Neuronal stem cell (in vitro differentiated cells): ENCODE measurements at regions not wholly inside any gene's neighbourhood (a gene's known extent, or its start where the extent isn't known, plus 50 kb on each side); places are given as distances from the start of the nearest gene placed in this dataset.

Experiments used
- DNase-seq: peaks from one replicate; pipeline ENCODE4 v3.0.0-alpha.2; 2013; ENCODE audit warnings: low spot score
- H2AFZ ChIP-seq: one replicate; pipeline ENCODE4 v1.6.1; 2013; ENCODE audit warnings: mild to moderate bottlenecking, low read length, inconsistent platforms
- H2AK5ac ChIP-seq: 2 replicates; pipeline ENCODE4 v1.6.1; 2013; ENCODE audit warnings: low read depth, mild to moderate bottlenecking, inconsistent platforms, low read length, moderate library complexity, mixed read lengths
- H2BK120ac ChIP-seq: 2 replicates; pipeline ENCODE4 v1.6.1; 2013; ENCODE audit warnings: low read depth, mild to moderate bottlenecking, inconsistent platforms, low read length, moderate library complexity, mixed read lengths
- H2BK12ac ChIP-seq: one replicate; pipeline ENCODE4 v1.6.1; 2013; ENCODE audit warnings: low read length, inconsistent platforms
- H2BK15ac ChIP-seq: 2 replicates; pipeline ENCODE4 v1.6.1; 2013; ENCODE audit warnings: mild to moderate bottlenecking, low read length, inconsistent platforms, mixed read lengths
- H2BK5ac ChIP-seq: one replicate; pipeline ENCODE4 v1.6.1; 2013; ENCODE audit warnings: inconsistent platforms, mild to moderate bottlenecking, low read length, moderate library complexity
- H3K14ac ChIP-seq: one replicate; pipeline ENCODE4 v1.6.1; 2013; ENCODE audit warnings: low read length, inconsistent platforms
- H3K18ac ChIP-seq: 2 replicates; pipeline ENCODE4 v1.6.1; 2013; ENCODE audit warnings: low read length, inconsistent platforms
- H3K23ac ChIP-seq: 2 replicates; pipeline ENCODE4 v1.6.1; 2013; ENCODE audit warnings: low read depth, mild to moderate bottlenecking, mixed read lengths, low read length, inconsistent platforms; ENCODE audit not compliant: poor library complexity
- H3K27ac ChIP-seq: replicated peaks from 3 replicates; pipeline ENCODE4 v1.5.1; 2013; ENCODE audit warnings: low read length, inconsistent platforms
- H3K27me3 ChIP-seq, 3 experiments: 2 replicates each; pipeline ENCODE4 v1.6.1; 2013; ENCODE audit warnings: low read length in 3 of 3, mild to moderate bottlenecking in 2 of 3, inconsistent platforms in 1 of 3, low read depth in 1 of 3, mixed read lengths in 1 of 3, moderate library complexity in 1 of 3; ENCODE audit not compliant: control insufficient read depth in 3 of 3, insufficient read depth in 3 of 3
- H3K36me3 ChIP-seq, 2 donors: replicated peaks in 1 of 2; 2 replicates each; pipeline ENCODE4 v1.6.1; 2013; ENCODE audit warnings: low read length in 2 of 2; ENCODE audit not compliant: control insufficient read depth in 2 of 2, insufficient read depth in 2 of 2
- H3K4ac ChIP-seq: 2 replicates; pipeline ENCODE4 v1.6.1; 2013; ENCODE audit warnings: inconsistent platforms, mild to moderate bottlenecking, low read length, moderate library complexity
- H3K4me1 ChIP-seq, 2 donors: 1 replicate in 1 of 2; 2 replicates in 1 of 2; pipeline ENCODE4 v1.6.1; 2013; ENCODE audit warnings: low read length in 2 of 2, low read depth in 1 of 2; ENCODE audit not compliant: control insufficient read depth in 2 of 2, insufficient read depth in 1 of 2
- H3K4me2 ChIP-seq: one replicate; pipeline ENCODE4 v1.6.1; 2013; ENCODE audit warnings: mild to moderate bottlenecking, low read length, inconsistent platforms; ENCODE audit not compliant: insufficient read depth, poor library complexity, severe bottlenecking
- H3K4me3 ChIP-seq, 2 donors: 2 replicates each; pipeline ENCODE4 v1.5.1; 2013; ENCODE audit warnings: low read length in 2 of 2, mild to moderate bottlenecking in 2 of 2, inconsistent platforms in 1 of 2, moderate library complexity in 1 of 2
- H3K79me1 ChIP-seq: one replicate; pipeline ENCODE4 v1.6.1; 2013; ENCODE audit warnings: low read depth, mild to moderate bottlenecking, inconsistent platforms, low read length, moderate library complexity
- H3K9ac ChIP-seq: one replicate; pipeline ENCODE4 v1.6.1; 2013; ENCODE audit warnings: mild to moderate bottlenecking, low read depth, low read length, inconsistent platforms; ENCODE audit not compliant: poor library complexity
- H3K9me3 ChIP-seq, 2 donors: replicated peaks in 1 of 2; 2 replicates each; pipeline versions ENCODE3 to v1.6.1; 2013; ENCODE audit warnings: low read length in 2 of 2, mild to moderate bottlenecking in 2 of 2, inconsistent platforms in 1 of 2, low read depth in 1 of 2, mixed read lengths in 1 of 2, moderate library complexity in 1 of 2; ENCODE audit not compliant: control insufficient read depth in 2 of 2, insufficient read depth in 1 of 2
- H4K8ac ChIP-seq: one replicate; pipeline ENCODE4 v1.6.1; 2013; ENCODE audit warnings: low read depth, mild to moderate bottlenecking, inconsistent platforms, low read length, moderate library complexity
- H4K91ac ChIP-seq: one replicate; pipeline ENCODE4 v1.6.1; 2013; ENCODE audit warnings: low read length, low read depth, mild to moderate bottlenecking, inconsistent platforms; ENCODE audit not compliant: poor library complexity
- WGBS, 2 donors: extraction: QIAGEN DNeasy Blood & Tissue Kit; methylation state at CpG; one replicate each; pipeline ENCODE4 v1.1.7; 2013; ENCODE audit warnings: missing lambda C conversion rate in 2 of 2, mixed read lengths in 1 of 2; ENCODE audit not compliant: insufficient read length in 2 of 2, insufficient replicate concordance in 1 of 2; ENCODE audit errors: extremely low coverage in 2 of 2; 5-methylcytosine and 5-hydroxymethylcytosine counted together

GRCh38 chr3:161568671-161569070, 72.1 kb downstream of the OTOL1 start:
- Histone ChIP-seq H2AFZ (no peak overlapping the region), H2AK5ac (no peak overlapping the region), H3K4me3 (no peak overlapping the region), H3K27me3 (no peaks in the 10 kb centered on the region), H4K91ac (no peak overlapping the region), H2BK15ac (no peak overlapping the region), H2BK12ac (no peak overlapping the region), H3K18ac (no peak overlapping the region), H3K9me3 (no peaks in the 10 kb centered on the region), H4K8ac (no peak overlapping the region), H3K4me2 (no peak overlapping the region), H3K4me1 (no peaks in the 10 kb centered on the region), H2BK5ac (no peak overlapping the region), H3K23ac (no peak overlapping the region), H3K4ac (no peak overlapping the region), H3K27ac (no peak overlapping the region), H3K9ac (no peak overlapping the region), H3K14ac (no peak overlapping the region), H2BK120ac (no peak overlapping the region), H3K79me1 (no peaks in the 10 kb centered on the region), H3K36me3 (no peaks in the 10 kb centered on the region)
- DNase-seq: no peak
- WGBS, 2 donors: no CpG with 5 or more reads among the region's 2 CpGs

- Histone ChIP-seq H2BK5ac (no peak overlapping the region), H3K4me1 (peaks cover 2 to 16% of the 10 kb centered on the region in 2 donors)
- no CpG with 5 or more reads among the region's 1 CpG for WGBS, 2 donors
Observed at GRCh38 chr3:161571951-161572350, 75.3 kb downstream of the OTOL1 start.

GRCh38 chr3:161573136-161573535, 76.5 kb downstream of the OTOL1 start:
- H3K27me3 ChIP-seq: no peaks in the 10 kb centered on the region
- no peak overlapping the region for H3K27ac ChIP-seq
- no peak overlapping the region for H3K4me2 ChIP-seq
- DNase-seq: no peak
- H3K18ac ChIP-seq: no peak overlapping the region
- H3K4me1 ChIP-seq: peaks cover 2 to 25% of the 10 kb centered on the region in 2 donors
- H4K8ac ChIP-seq: no peak overlapping the region
- H2AK5ac ChIP-seq: no peak overlapping the region
- H3K14ac ChIP-seq: no peak overlapping the region
- no peak overlapping the region for H2BK12ac ChIP-seq
- H3K4me3 ChIP-seq: no peak overlapping the region
- H3K9me3 ChIP-seq: peaks cover 0 to 3% of the 10 kb centered on the region in 2 donors
- H2BK5ac ChIP-seq: no peak overlapping the region
- H3K79me1 ChIP-seq: no peaks in the 10 kb centered on the region
- H4K91ac ChIP-seq: no peak overlapping the region
- H3K9ac ChIP-seq: no peak overlapping the region
- no peak overlapping the region for H2AFZ ChIP-seq
- no peak overlapping the region for H3K23ac ChIP-seq
- no peak overlapping the region for H3K4ac ChIP-seq
- whole genome bisulfite sequencing, 2 donors: no CpG with 5 or more reads among the region's 1 CpG
- no peaks in the 10 kb centered on the region for H3K36me3 ChIP-seq
- H2BK120ac ChIP-seq: no peak overlapping the region
- H2BK15ac ChIP-seq: no peak overlapping the region

More at GRCh38 chr3:161571951-161572350, 75.3 kb downstream of the OTOL1 start:
- H3K23ac ChIP-seq: no peak overlapping the region
- no peak overlapping the region for H3K27ac ChIP-seq
- no peak overlapping the region for H3K4me3 ChIP-seq
- H2AFZ ChIP-seq: no peak overlapping the region
- no peak overlapping the region for H3K14ac ChIP-seq
- no peak overlapping the region for H4K91ac ChIP-seq
- H3K4me2 ChIP-seq: no peak overlapping the region
- no peak overlapping the region for H3K18ac ChIP-seq
- no peak overlapping the region for H2BK120ac ChIP-seq
- H3K36me3 ChIP-seq: no peaks in the 10 kb centered on the region
- H2AK5ac ChIP-seq: no peak overlapping the region
- no peaks in the 10 kb centered on the region for H3K79me1 ChIP-seq
- H3K9ac ChIP-seq: no peak overlapping the region
- no peaks in the 10 kb centered on the region for H3K27me3 ChIP-seq
- no peak overlapping the region for H2BK12ac ChIP-seq
- no peak overlapping the region for H2BK15ac ChIP-seq
- DNase-seq: no peak
- H3K4ac ChIP-seq: no peak overlapping the region
- no peak overlapping the region for H4K8ac ChIP-seq
- H3K9me3 ChIP-seq: peaks cover 0 to 3% of the 10 kb centered on the region in 2 donors

- peak overlapping the region; percentile 15 for H2AFZ ChIP-seq
- H3K27ac ChIP-seq: no peak overlapping the region
- no peak overlapping the region for H2BK12ac ChIP-seq
- H3K27me3 ChIP-seq: no peaks in the 10 kb centered on the region
- WGBS, 2 donors: no CpG with 5 or more reads among the region's 2 CpGs
- H3K9ac ChIP-seq: no peak overlapping the region
- H2AK5ac ChIP-seq: no peak overlapping the region
- H3K4me2 ChIP-seq: no peak overlapping the region
- peaks cover 2 to 45% of the 10 kb centered on the region in 2 donors for H3K4me1 ChIP-seq
- no peak overlapping the region for H2BK5ac ChIP-seq
- H3K23ac ChIP-seq: no peak overlapping the region
- H2BK15ac ChIP-seq: no peak overlapping the region
- no peak overlapping the region for H4K8ac ChIP-seq
- no peak overlapping the region for H3K4me3 ChIP-seq
- no peaks in the 10 kb centered on the region for H3K79me1 ChIP-seq
- no peak overlapping the region for H3K14ac ChIP-seq
- no peak overlapping the region for H4K91ac ChIP-seq
- no peak overlapping the region for H3K18ac ChIP-seq
- H3K4ac ChIP-seq: no peak overlapping the region
- no peak overlapping the region for H2BK120ac ChIP-seq
- no peak for DNase-seq
- no peaks in the 10 kb centered on the region for H3K36me3 ChIP-seq
- H3K9me3 ChIP-seq: peaks cover 0 to 3% of the 10 kb centered on the region in 2 donors
Observed at GRCh38 chr3:161575901-161576300, 79.3 kb downstream of the OTOL1 start.
